Skeletal muscle tissue (tissue), 3 donors: ENCODE measurements at regions not wholly inside any gene's neighbourhood (a gene's known extent, or its start where the extent isn't known, plus 50 kb on each side); places are given as distances from the start of the nearest gene placed in this dataset.

ENCODE experiments used
- H3K27ac ChIP-seq: one replicate; pipeline ENCODE4 v1.7.0; 2013; ENCODE audit warnings: mild to moderate bottlenecking, low read depth, low read length, inconsistent platforms
- H3K27me3 ChIP-seq, 3 donors: one replicate each; pipeline ENCODE4 v1.7.0; 2013; ENCODE audit warnings: low read length in 3 of 3; ENCODE audit not compliant: control insufficient read depth in 3 of 3, insufficient read depth in 3 of 3
- H3K36me3 ChIP-seq, 3 donors: one replicate each; pipeline ENCODE4 v1.7.0; 2013; ENCODE audit warnings: low read length in 3 of 3; ENCODE audit not compliant: control insufficient read depth in 3 of 3, insufficient read depth in 3 of 3
- H3K4me1 ChIP-seq, 3 donors: one replicate each; pipeline ENCODE4 v1.7.0; 2013; ENCODE audit warnings: low read length in 3 of 3, mild to moderate bottlenecking in 3 of 3; ENCODE audit not compliant: control insufficient read depth in 3 of 3, insufficient read depth in 3 of 3
- H3K4me3 ChIP-seq, 3 donors: one replicate each; pipeline ENCODE4 v1.7.0; 2013; ENCODE audit warnings: low read length in 3 of 3
- H3K9ac ChIP-seq, 3 donors: one replicate each; pipeline ENCODE4 v1.7.0; 2013; ENCODE audit warnings: low read length in 3 of 3, mild to moderate bottlenecking in 3 of 3, moderate library complexity in 2 of 3, low read depth in 1 of 3
- H3K9me3 ChIP-seq, 3 donors: one replicate each; pipeline ENCODE4 v1.7.0; 2013; ENCODE audit warnings: low read length in 3 of 3; ENCODE audit not compliant: control insufficient read depth in 3 of 3
- donor health status: Osteomylitis.

DNA sequence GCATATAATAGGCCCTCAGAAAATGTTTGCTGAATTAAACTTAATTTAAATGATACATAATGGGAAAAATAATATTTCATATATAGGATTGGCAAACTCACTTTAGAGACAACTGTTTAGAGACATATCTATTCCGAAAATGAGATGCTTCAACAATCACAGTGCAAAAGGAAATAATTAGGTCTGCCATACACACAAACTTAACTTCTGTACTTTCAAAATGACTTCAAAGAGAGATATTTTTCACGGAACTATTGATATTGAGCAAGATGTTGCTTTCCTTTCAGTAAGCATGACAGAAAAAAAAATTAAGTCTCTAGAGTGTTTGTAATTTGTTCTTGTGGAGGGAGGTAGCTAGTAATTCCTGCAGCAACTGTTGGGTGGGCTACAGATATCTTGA is 769.5 kb downstream of the TUSC7 start:
- Histone ChIP-seq H3K27me3 (no peaks in the 10 kb centered on the region), H3K36me3 (no peaks in the 10 kb centered on the region), H3K4me3 (no peak overlapping the region), H3K4me1 (no peaks in the 10 kb centered on the region), H3K27ac (no peak overlapping the region), H3K9ac (no peak overlapping the region), H3K9me3 (no peaks in the 10 kb centered on the region)

DNA sequence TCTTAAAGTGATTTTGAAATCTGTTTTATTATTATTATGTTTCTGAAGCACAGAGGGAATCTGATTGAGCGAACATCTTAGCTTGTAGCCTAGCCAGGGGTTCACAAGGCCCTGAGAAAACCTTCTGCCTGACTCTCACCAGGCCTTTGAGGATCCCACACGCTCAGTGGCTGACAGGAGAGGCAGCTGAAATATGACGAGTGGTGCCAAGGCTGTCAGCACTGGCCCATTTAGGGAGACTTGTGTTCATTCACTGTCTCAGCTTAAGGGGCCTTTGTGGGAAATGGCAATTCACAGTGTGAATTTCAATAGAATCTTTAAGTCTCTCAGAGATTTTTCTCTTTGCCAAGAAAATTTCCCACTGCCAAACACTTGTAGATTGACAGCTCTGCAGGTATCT is 770.9 kb downstream of the TUSC7 start:
- no peak overlapping the region for H3K9ac ChIP-seq
- H3K27me3 ChIP-seq = no peaks in the 10 kb centered on the region
- no peak overlapping the region for H3K4me3 ChIP-seq
- H3K27ac ChIP-seq = no peak overlapping the region
- H3K4me1 ChIP-seq = no peaks in the 10 kb centered on the region
- H3K36me3 ChIP-seq = no peaks in the 10 kb centered on the region
- H3K9me3 ChIP-seq = no peaks in the 10 kb centered on the region

DNA sequence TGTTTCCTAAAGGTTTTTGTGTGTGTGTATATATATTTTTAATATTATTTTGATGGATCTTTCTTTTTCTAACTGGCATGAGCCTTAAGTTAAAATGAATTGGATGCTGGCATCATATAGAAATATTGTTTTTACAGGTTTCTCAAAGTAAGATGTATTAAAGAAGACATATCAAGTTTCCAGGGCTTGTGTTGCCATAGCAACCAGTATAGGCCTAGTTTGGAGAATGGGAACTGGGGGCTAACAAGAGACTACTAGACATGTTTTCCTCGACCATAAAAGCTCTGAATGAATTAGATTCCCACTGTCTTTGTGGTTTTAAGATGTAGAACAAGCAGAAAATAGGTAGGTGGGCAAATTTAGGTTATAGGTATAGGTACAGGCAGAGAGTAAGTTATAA is 771.4 kb downstream of the TUSC7 start:
- Histone ChIP-seq H3K4me3 (no peak overlapping the region), H3K9me3 (no peaks in the 10 kb centered on the region), H3K4me1 (no peaks in the 10 kb centered on the region), H3K9ac (no peak overlapping the region), H3K27ac (no peak overlapping the region), H3K36me3 (no peaks in the 10 kb centered on the region), H3K27me3 (no peaks in the 10 kb centered on the region)

DNA sequence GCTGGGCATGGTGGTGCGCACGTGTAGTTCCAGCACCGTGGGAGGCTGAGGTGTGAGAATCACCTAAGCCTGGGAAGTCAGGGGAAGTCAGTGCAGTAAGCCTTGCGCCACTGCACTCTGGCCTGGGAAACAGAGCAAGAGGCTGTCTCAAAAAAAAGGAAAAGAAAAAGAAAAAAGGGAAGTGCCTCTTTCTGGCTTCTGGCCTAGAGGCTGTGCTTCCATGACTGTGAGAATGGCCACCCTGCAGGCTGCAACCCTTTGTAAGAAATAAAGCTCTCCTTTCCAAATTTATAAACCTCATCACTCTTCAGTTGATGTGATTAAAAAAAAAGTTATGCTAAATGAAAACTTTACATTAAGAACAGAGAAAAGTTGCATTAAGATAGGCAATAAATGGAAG is 774.3 kb downstream of the TUSC7 start:
- Histone ChIP-seq H3K9ac (no peak overlapping the region), H3K4me3 (no peak overlapping the region), H3K36me3 (no peaks in the 10 kb centered on the region), H3K27ac (no peak overlapping the region), H3K27me3 (no peaks in the 10 kb centered on the region), H3K4me1 (no peaks in the 10 kb centered on the region), H3K9me3 (no peaks in the 10 kb centered on the region)

DNA sequence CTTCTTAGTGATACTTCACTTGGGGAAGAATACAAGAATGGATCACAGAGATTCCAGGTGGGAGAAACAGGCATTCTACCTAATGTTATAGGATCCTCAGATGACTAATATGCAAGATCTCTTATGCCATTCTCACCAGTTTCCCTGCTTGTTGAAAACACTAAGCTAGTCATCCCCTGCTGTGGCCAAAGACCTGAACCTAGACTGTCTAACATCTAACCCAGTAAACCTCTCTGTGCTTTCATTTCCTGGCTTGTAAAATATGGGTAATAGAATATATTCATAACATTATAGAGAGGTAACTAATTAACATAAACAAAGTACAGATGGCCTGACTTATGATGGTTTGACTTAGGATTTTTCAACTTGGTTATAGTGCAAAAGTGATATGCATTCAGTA is 776.3 kb downstream of the TUSC7 start:
- no peaks in the 10 kb centered on the region for H3K4me1 ChIP-seq
- no peak overlapping the region for H3K4me3 ChIP-seq
- no peak overlapping the region for H3K27ac ChIP-seq
- H3K9ac ChIP-seq = no peak overlapping the region
- H3K9me3 ChIP-seq = no peaks in the 10 kb centered on the region
- no peaks in the 10 kb centered on the region for H3K36me3 ChIP-seq
- H3K27me3 ChIP-seq = no peaks in the 10 kb centered on the region

DNA sequence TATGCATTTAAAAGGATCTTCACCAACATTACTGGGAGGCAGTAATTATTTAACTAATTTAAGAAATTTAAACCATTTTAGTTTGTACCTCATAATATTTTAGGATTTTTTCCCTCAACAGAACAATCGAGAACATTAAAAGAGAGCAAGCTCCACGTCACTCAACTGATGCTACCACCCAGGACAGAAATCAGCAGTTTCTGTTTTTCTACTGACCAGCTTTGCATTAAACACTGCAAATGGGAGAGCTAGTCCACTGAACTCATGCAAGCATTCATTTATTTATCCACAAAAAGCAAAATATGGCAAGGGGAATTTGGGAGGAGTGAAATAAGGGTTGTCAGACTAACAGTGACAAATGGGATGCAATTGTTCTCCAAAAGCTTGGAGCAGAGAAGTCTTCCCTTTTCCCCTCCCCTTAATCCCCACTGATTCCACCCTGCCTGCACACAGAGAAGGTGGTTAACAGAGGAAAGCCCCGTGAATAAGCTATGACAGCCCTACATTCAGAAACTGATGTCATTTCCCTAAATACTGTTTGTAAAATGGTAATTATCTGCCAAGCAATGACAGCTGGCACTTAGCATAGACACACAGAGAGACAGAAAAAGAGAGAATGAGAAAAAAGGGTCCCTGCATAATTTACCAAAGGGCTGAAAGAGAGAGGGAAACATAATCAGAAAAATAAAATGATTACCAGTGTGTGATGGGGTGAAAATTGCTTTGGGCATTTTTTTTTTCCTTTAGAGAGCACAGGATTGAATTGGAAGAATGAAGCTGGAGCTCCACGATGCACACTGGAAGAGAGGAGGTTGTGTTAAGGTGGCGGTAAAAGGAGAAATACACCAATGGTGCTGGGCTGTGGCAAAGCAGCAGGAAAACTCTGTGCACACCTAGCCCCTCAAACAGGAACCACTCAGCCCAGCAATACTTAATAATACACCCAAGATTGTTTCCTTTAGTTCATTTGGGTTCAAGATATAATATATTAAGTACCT is 777.4 kb downstream of the TUSC7 start:
- Histone ChIP-seq H3K9ac (no peak overlapping the region), H3K36me3 (no peaks in the 10 kb centered on the region), H3K4me3 (no peak overlapping the region), H3K27me3 (no peaks in the 10 kb centered on the region), H3K27ac (no peak overlapping the region), H3K4me1 (no peaks in the 10 kb centered on the region), H3K9me3 (no peaks in the 10 kb centered on the region)

DNA sequence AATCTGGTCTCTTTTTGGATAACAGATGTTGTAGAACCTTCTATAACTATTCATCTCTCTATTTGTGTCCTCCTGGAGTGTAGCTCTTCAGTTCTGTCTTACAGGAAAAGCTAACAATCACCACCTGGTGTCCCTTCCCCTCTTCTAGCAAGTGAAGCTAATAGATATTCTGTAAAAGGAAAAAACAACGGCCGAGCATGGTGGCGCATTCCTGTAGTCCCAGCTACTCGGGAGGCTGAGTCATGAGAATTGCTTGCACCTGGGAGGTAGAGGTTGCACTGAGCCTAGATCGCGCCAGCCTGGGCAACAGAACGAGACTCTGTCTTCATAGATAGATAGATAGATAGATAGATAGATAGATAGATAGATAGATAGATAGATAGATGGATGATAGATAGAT is 779.4 kb downstream of the TUSC7 start:
- Histone ChIP-seq H3K27me3 (no peaks in the 10 kb centered on the region), H3K9me3 (no peaks in the 10 kb centered on the region), H3K9ac (no peak overlapping the region), H3K27ac (no peak overlapping the region), H3K4me3 (no peak overlapping the region), H3K4me1 (no peaks in the 10 kb centered on the region), H3K36me3 (no peaks in the 10 kb centered on the region)

DNA sequence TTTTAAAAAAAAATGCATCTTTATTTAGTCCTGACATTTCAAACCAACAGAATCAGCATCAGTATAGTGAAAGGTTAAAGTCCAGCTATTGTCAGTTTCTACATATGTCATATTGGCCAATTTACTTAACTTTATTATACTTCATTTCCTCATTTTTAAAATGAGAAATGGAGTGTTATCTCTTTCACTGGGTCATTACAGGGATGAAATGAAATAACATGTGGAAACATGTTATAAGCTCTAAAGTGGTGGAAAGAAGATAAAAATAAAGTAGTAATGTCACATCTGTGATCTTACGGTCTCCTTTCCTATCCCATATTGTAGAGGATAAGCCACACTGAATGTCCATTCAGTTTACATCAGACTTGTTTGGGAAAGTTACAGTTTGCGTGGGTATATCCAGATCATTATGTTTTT is 780.1 kb downstream of the TUSC7 start:
- H3K27me3 ChIP-seq = no peaks in the 10 kb centered on the region
- no peak overlapping the region for H3K4me3 ChIP-seq
- H3K4me1 ChIP-seq = no peaks in the 10 kb centered on the region
- no peak overlapping the region for H3K27ac ChIP-seq
- H3K36me3 ChIP-seq = no peaks in the 10 kb centered on the region
- no peaks in the 10 kb centered on the region for H3K9me3 ChIP-seq
- no peak overlapping the region for H3K9ac ChIP-seq

DNA sequence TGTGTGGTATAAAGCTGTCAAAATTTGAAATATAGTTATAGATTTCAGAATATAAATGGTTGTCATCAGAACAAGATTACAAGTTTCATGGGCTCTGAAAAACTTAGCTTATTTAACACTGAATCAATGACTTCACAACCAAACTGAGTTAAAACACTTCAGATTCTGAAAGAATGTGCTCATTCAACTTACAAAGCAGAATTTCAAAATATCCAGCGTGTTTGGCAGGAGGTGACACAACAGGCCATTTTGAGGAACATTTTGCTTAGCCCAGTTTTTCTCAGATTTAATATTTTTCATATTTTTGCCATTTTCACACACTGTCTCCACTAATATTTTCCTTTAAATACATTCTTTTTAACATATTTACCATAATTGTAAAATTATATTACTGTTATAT is 781.1 kb downstream of the TUSC7 start:
- no peaks in the 10 kb centered on the region for H3K9me3 ChIP-seq
- H3K4me3 ChIP-seq = no peak overlapping the region
- H3K36me3 ChIP-seq = no peaks in the 10 kb centered on the region
- no peaks in the 10 kb centered on the region for H3K4me1 ChIP-seq
- no peak overlapping the region for H3K9ac ChIP-seq
- H3K27me3 ChIP-seq = no peaks in the 10 kb centered on the region
- H3K27ac ChIP-seq = no peak overlapping the region

DNA sequence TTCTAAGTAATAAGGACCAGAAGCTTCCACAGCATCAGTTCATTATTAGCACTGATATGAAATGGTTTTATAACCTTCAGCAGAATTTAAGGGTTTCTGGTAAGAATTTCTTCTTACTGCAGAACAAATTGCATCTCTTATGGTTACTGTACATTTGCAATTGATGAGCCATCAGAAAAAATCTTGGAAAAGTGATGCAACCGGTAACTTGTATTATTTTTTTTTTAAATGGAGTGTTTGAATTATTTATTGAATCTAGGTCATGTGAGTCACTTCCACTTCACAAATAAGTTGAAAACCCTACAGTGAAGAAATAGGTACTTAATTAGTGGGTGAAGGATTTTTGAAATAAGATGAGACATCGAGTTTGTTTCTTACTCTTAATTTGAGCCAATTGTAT is 786.0 kb downstream of the TUSC7 start:
- Histone ChIP-seq H3K4me1 (no peaks in the 10 kb centered on the region), H3K9me3 (no peaks in the 10 kb centered on the region), H3K9ac (no peak overlapping the region), H3K27ac (no peak overlapping the region), H3K27me3 (no peaks in the 10 kb centered on the region), H3K36me3 (no peaks in the 10 kb centered on the region), H3K4me3 (no peak overlapping the region)
